Mesenchymal stem cell (in vitro differentiated cells and primary cell): ENCODE measurements at regions not wholly inside any gene's neighbourhood (a gene's known extent, or its start where the extent isn't known, plus 50 kb on each side); places are given as distances from the start of the nearest gene placed in this dataset.

ENCODE experiments used
- DNase-seq: peaks from one replicate; pipeline ENCODE4 v3.0.0-alpha.2; 2013
- H2AFZ ChIP-seq: one replicate; pipeline ENCODE4 v1.6.1; 2013; ENCODE audit warnings: low read depth, mild to moderate bottlenecking, control low read depth, inconsistent platforms, low read length, moderate library complexity
- H2AK5ac ChIP-seq: 2 replicates; pipeline ENCODE4 v1.6.1; 2013; ENCODE audit warnings: low read length, moderate library complexity, mild to moderate bottlenecking, inconsistent platforms; ENCODE audit not compliant: severe bottlenecking
- H2BK120ac ChIP-seq: one replicate; pipeline ENCODE4 v1.6.1; 2013; ENCODE audit warnings: low read depth, mild to moderate bottlenecking, inconsistent platforms, low read length, moderate library complexity
- H2BK12ac ChIP-seq, 2 experiments: one replicate each; pipeline ENCODE4 v1.6.1; 2013; ENCODE audit warnings: inconsistent platforms in 2 of 2, low read length in 2 of 2, mild to moderate bottlenecking in 2 of 2, moderate library complexity in 2 of 2, control low read depth in 1 of 2
- H2BK15ac ChIP-seq: one replicate; pipeline ENCODE4 v1.6.1; 2013; ENCODE audit warnings: mild to moderate bottlenecking, low read depth, inconsistent platforms; ENCODE audit not compliant: poor library complexity, severe bottlenecking
- H2BK5ac ChIP-seq: 2 replicates; pipeline ENCODE4 v1.6.1; 2013; ENCODE audit warnings: low read depth, mild to moderate bottlenecking, low read length, control low read depth, inconsistent platforms; ENCODE audit not compliant: poor library complexity, severe bottlenecking
- H3K14ac ChIP-seq, 2 experiments: one replicate each; pipeline ENCODE4 v1.6.1; 2013; ENCODE audit warnings: inconsistent platforms in 2 of 2, low read length in 2 of 2, control low read depth in 1 of 2, mild to moderate bottlenecking in 1 of 2, moderate library complexity in 1 of 2
- H3K18ac ChIP-seq, 2 experiments: one replicate each; pipeline ENCODE4 v1.6.1; 2013; ENCODE audit warnings: inconsistent platforms in 2 of 2, low read length in 2 of 2, control low read depth in 1 of 2, low read depth in 1 of 2, mild to moderate bottlenecking in 1 of 2
- H3K23ac ChIP-seq, 2 experiments: one replicate each; pipeline ENCODE4 v1.6.1; 2013; ENCODE audit warnings: inconsistent platforms in 2 of 2, low read length in 2 of 2, mild to moderate bottlenecking in 2 of 2, moderate library complexity in 2 of 2, control low read depth in 1 of 2
- H3K27ac ChIP-seq: 2 replicates; pipeline ENCODE4 v1.5.1; 2013; ENCODE audit warnings: mild to moderate bottlenecking, moderate library complexity, low read length, control low read depth, inconsistent platforms; ENCODE audit not compliant: poor library complexity, severe bottlenecking
- H3K27me3 ChIP-seq, 2 experiments: 2 replicates each; pipeline versions ENCODE4 v1.6.1 to v1.7.0; 2013; ENCODE audit warnings: low read length in 2 of 2, mild to moderate bottlenecking in 2 of 2, moderate library complexity in 2 of 2, control low read depth in 1 of 2, inconsistent platforms in 1 of 2; ENCODE audit not compliant: control insufficient read depth in 1 of 2, insufficient read depth in 1 of 2
- H3K36me3 ChIP-seq, 2 experiments: 2 replicates each; pipeline versions ENCODE4 v1.6.1 to v1.7.0; 2013; ENCODE audit warnings: low read length in 2 of 2, control low read depth in 1 of 2, inconsistent platforms in 1 of 2, low read depth in 1 of 2, mild to moderate bottlenecking in 1 of 2; ENCODE audit not compliant: insufficient read depth in 2 of 2, control insufficient read depth in 1 of 2
- H3K4ac ChIP-seq, 2 experiments: one replicate each; pipeline ENCODE4 v1.6.1; 2013; ENCODE audit warnings: inconsistent platforms in 2 of 2, low read length in 2 of 2, mild to moderate bottlenecking in 2 of 2, moderate library complexity in 2 of 2, control low read depth in 1 of 2, low read depth in 1 of 2
- H3K4me1 ChIP-seq: 2 replicates; pipeline ENCODE4 v1.6.1; 2013; ENCODE audit warnings: low read depth, low read length, control low read depth; ENCODE audit not compliant: control insufficient read depth, insufficient read depth
- H3K4me2 ChIP-seq: 2 replicates; pipeline ENCODE4 v1.6.1; 2013; ENCODE audit warnings: low read length, mild to moderate bottlenecking, inconsistent platforms; ENCODE audit not compliant: poor library complexity, severe bottlenecking
- H3K4me3 ChIP-seq, 2 experiments: 2 replicates each; pipeline versions ENCODE4 v1.5.1 to v1.7.0; 2013; ENCODE audit warnings: low read length in 2 of 2, mild to moderate bottlenecking in 2 of 2, control low read depth in 1 of 2, low read depth in 1 of 2; ENCODE audit not compliant: insufficient read depth in 1 of 2
- H3K79me1 ChIP-seq: replicated peaks from 2 replicates; pipeline ENCODE4 v1.6.1; 2013; ENCODE audit warnings: mild to moderate bottlenecking, control low read depth, low read length, inconsistent platforms; ENCODE audit not compliant: poor library complexity, severe bottlenecking
- H3K9ac ChIP-seq: 2 replicates; pipeline ENCODE4 v1.7.0; 2013; ENCODE audit warnings: mild to moderate bottlenecking, low read length, moderate library complexity
- H3K9me3 ChIP-seq: 2 replicates; pipeline ENCODE4 v1.7.0; 2013; ENCODE audit warnings: mild to moderate bottlenecking, low read length; ENCODE audit not compliant: control insufficient read depth
- H4K8ac ChIP-seq: one replicate; pipeline ENCODE4 v1.6.1; 2013; ENCODE audit warnings: inconsistent platforms, mild to moderate bottlenecking, low read length, moderate library complexity
- H4K91ac ChIP-seq: one replicate; pipeline ENCODE4 v1.6.1; 2013; ENCODE audit warnings: mild to moderate bottlenecking, low read length, inconsistent platforms
- WGBS: methylation state at CpG from one replicate; pipeline ENCODE4 v1.1.7; 2013; ENCODE audit warnings: mixed read lengths; 5-methylcytosine and 5-hydroxymethylcytosine counted together

DNA sequence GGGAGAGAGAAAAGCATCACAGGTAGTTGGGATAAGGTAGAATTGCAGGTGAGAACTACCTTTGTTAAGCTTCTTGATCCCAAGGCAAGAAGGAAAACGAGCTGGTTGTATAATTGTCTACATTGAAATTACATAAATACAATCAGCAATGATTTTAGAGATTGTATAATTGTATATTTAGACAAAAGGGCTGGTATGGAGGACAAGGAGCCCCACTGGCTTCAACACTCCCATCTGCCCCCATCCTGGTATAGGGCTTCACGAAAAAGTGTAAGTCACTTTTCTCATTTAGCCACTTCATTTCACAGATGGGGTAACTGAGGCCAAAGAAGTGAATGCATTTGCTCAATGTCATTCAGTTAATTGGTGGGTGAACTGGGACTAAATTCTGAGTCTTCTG, 103.3 kb downstream of the MYCN start:
- Histone ChIP-seq H3K14ac (no peak overlapping the region), H3K36me3 (no peaks in the 10 kb centered on the region), H3K4me1 (no peaks in the 10 kb centered on the region), H3K79me1 (no peaks in the 10 kb centered on the region), H3K9me3 (no peaks in the 10 kb centered on the region), H3K4ac (no peak overlapping the region), H4K8ac (no peak overlapping the region), H2BK12ac (no peak overlapping the region), H3K27ac (no peak overlapping the region), H3K4me3 (no peak overlapping the region), H3K18ac (no peak overlapping the region), H4K91ac (no peak overlapping the region), H2AFZ (no peak overlapping the region), H3K4me2 (no peak overlapping the region), H2BK5ac (no peak overlapping the region), H3K23ac (no peak overlapping the region), H2AK5ac (no peak overlapping the region), H2BK120ac (no peak overlapping the region), H3K9ac (no peak overlapping the region), H3K27me3 (peaks cover 0 to under 1% of the 10 kb centered on the region in 2 experiments), H2BK15ac (no peak overlapping the region)
- WGBS = 14% methylated on average over 1 of the region's 2 CpGs
- DNase-seq = no peak

DNA sequence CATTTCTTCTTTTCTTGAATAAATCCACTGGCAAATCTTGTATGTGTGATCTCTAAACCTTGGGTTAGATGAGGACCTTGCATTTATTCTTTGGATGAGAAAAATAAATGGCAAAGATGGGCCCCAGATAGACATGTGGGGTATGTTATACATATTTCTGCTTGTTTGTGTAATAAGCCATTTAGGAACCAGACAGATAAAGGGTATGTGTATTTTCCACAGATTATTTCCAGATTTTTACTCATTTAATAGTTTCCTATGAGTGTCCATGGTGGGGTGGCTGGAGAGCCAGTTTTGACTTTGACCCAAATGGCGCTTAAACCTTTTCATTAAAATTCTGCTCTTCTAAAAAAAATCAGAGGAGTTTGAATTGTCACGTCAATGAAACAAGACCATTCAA, 102.8 kb downstream of the MYCN start:
- Histone ChIP-seq H3K18ac (no peak overlapping the region), H3K9me3 (no peaks in the 10 kb centered on the region), H3K4me2 (no peak overlapping the region), H3K4ac (no peak overlapping the region), H2AFZ (no peak overlapping the region), H3K79me1 (no peaks in the 10 kb centered on the region), H3K36me3 (no peaks in the 10 kb centered on the region), H3K4me1 (no peaks in the 10 kb centered on the region), H2AK5ac (no peak overlapping the region), H4K8ac (no peak overlapping the region), H3K14ac (no peak overlapping the region), H2BK120ac (no peak overlapping the region), H2BK15ac (no peak overlapping the region), H3K27me3 (peaks cover 2 to 4% of the 10 kb centered on the region in 2 experiments), H3K4me3 (no peak overlapping the region), H2BK12ac (no peak overlapping the region), H3K9ac (no peak overlapping the region), H3K27ac (no peak overlapping the region), H2BK5ac (no peak overlapping the region), H3K23ac (no peak overlapping the region), H4K91ac (no peak overlapping the region)
- WGBS = 78% methylated on average over 2 of the region's 2 CpGs
- DNase-seq = no peak

DNA sequence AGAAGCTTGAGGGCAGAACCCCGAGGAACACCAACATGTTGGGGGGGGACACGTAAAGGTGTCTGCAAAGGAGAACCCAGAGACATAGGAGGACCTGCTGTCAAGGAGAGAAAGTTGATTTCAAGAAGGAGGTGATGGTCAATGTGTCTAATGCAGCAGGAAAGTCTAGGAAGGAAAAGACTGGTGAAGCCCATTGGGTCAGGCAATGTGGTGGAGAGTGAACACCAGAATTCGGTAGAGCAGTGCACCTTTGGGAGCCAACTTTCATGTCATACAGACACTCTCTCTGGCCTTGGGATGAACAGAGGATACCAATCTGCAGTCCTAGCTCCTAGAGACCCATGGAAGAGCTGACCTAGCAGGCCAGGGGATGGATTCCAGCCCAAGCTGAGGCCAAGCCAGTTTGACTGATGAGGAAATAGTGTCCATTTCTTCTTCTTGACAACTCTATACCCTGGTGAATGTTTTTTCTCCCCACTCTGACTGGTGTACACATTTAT, 101.9 kb downstream of the MYCN start:
- no peak overlapping the region for H3K14ac ChIP-seq
- no peak overlapping the region for H3K4me2 ChIP-seq
- no peak overlapping the region for H2BK120ac ChIP-seq
- H3K36me3 ChIP-seq = no peaks in the 10 kb centered on the region
- no peak overlapping the region for H3K23ac ChIP-seq
- no peak overlapping the region for H3K27ac ChIP-seq
- no peak overlapping the region for H3K4me3 ChIP-seq
- DNase-seq = no peak
- H3K4me1 ChIP-seq = no peaks in the 10 kb centered on the region
- peaks cover 4 to 5% of the 10 kb centered on the region in 2 experiments for H3K27me3 ChIP-seq
- no peak overlapping the region for H3K4ac ChIP-seq
- H2AFZ ChIP-seq = no peak overlapping the region
- H4K8ac ChIP-seq = no peak overlapping the region
- H2AK5ac ChIP-seq = no peak overlapping the region
- H4K91ac ChIP-seq = no peak overlapping the region
- no peak overlapping the region for H2BK12ac ChIP-seq
- no peak overlapping the region for H3K9ac ChIP-seq
- no peaks in the 10 kb centered on the region for H3K79me1 ChIP-seq
- H3K9me3 ChIP-seq = no peaks in the 10 kb centered on the region
- H2BK15ac ChIP-seq = no peak overlapping the region
- H3K18ac ChIP-seq = no peak overlapping the region
- 87% methylated on average over 3 of the region's 3 CpGs for WGBS
- no peak overlapping the region for H2BK5ac ChIP-seq

DNA sequence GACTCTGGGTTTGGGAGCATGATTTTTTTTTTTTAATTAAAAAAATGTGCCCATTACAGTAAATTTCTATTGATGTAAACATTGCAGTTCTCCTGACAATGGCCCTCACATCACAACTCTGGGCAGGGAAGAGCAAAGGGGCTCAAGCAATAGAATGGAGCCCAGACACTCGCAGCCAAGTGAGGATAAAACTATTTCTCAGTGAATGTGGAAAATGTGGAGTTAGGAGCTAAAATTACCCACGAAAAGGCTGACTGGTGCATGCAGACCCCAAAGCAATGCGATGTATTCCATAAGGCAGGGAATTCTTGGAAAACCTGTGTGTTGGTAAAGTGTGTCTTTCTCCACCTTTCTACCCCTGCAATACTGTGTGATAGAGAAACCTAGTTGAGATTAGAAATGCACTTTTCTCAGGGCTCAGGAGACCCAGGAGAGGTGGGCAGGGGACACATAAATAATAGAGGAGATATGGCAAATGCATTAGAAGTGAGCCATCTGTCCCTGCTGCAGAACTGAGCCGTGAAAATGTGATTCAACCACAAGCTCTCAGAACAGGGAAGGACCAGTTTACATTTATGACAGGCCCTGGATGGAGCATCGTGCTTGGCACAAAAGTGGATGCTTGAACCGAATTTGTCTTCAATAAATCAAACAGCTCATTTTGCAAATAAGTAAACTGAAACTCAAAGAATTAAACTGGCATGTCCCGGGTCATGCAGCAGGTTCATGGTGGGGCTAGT, 100.1 kb downstream of the MYCN start:
- Histone ChIP-seq H2AK5ac (no peak overlapping the region), H3K9me3 (no peaks in the 10 kb centered on the region), H3K4ac (no peak overlapping the region), H4K8ac (no peak overlapping the region), H3K14ac (no peak overlapping the region), H2BK15ac (no peak overlapping the region), H3K4me1 (no peaks in the 10 kb centered on the region), H2BK5ac (no peak overlapping the region), H3K36me3 (no peaks in the 10 kb centered on the region), H2BK12ac (no peak overlapping the region), H3K23ac (no peak overlapping the region), H3K4me3 (no peak overlapping the region), H3K79me1 (no peaks in the 10 kb centered on the region), H3K9ac (no peak overlapping the region), H3K27me3 (peaks cover 4 to 5% of the 10 kb centered on the region in 2 experiments), H4K91ac (no peak overlapping the region), H3K18ac (no peak overlapping the region), H2BK120ac (no peak overlapping the region), H3K27ac (no peak overlapping the region), H3K4me2 (no peak overlapping the region), H2AFZ (no peak overlapping the region)
- 72% methylated on average over 7 of the region's 7 CpGs for WGBS
- no peak for DNase-seq
